GM12875 (cell line): ENCODE measurements at regions not wholly inside any gene's neighbourhood (a gene's known extent, or its start where the extent isn't known, plus 50 kb on each side); places are given as distances from the start of the nearest gene placed in this dataset.

Source experiments
- H3K4me3 ChIP-seq: one replicate; pipeline ENCODE4 v1.5.1; 2011; ENCODE audit warnings: low read depth, low read length, control low read depth
- TF ChIP-seq, protein P1 (sequence below): IDR thresholded peaks from 2 replicates; pipeline ENCODE4 v1.5.1; 2011; ENCODE audit warnings: low read depth, mild to moderate bottlenecking, control low read depth, inconsistent platforms, low read length, moderate library complexity, borderline replicate concordance; ENCODE audit not compliant: insufficient read depth

DNA sequence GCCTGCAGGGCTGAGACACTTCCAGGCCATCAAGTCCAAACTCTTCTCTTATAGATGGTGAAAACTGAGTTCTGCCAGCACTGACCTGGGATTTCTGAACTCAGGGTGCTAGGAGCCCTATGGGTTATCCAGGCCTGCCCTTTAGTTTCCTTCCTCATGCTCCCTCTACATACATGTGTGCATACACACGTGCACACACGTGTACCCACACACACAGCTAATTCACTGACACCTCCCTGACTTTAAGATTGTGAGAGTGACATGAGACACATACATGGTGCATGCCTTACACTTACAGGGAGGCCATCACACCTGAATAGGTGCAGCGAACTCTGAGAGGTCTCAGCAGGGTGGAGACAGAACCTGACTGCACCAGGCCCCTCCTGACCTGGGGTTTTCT is 267.4 kb downstream of the CYP26B1 start:
- no peak overlapping the region for H3K4me3 ChIP-seq
- TF ChIP-seq, protein P1, sequence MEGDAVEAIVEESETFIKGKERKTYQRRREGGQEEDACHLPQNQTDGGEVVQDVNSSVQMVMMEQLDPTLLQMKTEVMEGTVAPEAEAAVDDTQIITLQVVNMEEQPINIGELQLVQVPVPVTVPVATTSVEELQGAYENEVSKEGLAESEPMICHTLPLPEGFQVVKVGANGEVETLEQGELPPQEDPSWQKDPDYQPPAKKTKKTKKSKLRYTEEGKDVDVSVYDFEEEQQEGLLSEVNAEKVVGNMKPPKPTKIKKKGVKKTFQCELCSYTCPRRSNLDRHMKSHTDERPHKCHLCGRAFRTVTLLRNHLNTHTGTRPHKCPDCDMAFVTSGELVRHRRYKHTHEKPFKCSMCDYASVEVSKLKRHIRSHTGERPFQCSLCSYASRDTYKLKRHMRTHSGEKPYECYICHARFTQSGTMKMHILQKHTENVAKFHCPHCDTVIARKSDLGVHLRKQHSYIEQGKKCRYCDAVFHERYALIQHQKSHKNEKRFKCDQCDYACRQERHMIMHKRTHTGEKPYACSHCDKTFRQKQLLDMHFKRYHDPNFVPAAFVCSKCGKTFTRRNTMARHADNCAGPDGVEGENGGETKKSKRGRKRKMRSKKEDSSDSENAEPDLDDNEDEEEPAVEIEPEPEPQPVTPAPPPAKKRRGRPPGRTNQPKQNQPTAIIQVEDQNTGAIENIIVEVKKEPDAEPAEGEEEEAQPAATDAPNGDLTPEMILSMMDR = no peak

DNA sequence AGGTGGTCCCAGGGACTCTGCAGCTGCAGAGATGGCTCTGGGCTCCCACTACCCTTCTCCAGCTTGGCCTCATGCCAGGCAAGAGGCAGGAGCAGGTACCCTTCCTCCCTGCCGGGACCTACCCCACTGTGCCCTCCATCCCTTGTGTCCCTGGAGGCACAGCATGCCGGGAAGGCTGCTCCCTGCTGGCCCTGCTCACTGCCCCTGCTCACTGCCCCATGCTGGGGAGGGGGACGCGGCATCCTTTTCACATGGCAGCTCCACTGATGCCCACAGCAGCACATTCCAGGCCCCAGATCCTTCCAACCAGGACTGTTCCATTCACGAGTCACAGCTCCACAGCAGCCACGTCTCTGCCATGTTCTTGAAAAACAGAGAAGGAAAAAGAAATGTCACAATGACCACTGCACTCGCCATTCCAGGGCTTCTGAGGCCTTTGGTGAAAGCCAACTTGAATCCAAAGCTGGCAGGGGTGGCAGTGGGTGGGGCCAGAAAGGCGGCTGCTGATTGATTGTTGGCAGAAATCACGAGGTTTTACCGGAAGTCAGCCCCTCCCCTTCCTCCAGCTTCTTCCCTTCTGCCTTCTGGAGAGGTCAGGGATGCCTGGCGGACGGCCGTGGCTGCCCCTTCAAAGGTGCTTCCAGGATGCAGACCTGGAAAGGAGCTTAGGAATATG is 268.0 kb downstream of the CYP26B1 start:
- H3K4me3 ChIP-seq = no peak overlapping the region
- TF ChIP-seq, protein P1 = no peak

DNA sequence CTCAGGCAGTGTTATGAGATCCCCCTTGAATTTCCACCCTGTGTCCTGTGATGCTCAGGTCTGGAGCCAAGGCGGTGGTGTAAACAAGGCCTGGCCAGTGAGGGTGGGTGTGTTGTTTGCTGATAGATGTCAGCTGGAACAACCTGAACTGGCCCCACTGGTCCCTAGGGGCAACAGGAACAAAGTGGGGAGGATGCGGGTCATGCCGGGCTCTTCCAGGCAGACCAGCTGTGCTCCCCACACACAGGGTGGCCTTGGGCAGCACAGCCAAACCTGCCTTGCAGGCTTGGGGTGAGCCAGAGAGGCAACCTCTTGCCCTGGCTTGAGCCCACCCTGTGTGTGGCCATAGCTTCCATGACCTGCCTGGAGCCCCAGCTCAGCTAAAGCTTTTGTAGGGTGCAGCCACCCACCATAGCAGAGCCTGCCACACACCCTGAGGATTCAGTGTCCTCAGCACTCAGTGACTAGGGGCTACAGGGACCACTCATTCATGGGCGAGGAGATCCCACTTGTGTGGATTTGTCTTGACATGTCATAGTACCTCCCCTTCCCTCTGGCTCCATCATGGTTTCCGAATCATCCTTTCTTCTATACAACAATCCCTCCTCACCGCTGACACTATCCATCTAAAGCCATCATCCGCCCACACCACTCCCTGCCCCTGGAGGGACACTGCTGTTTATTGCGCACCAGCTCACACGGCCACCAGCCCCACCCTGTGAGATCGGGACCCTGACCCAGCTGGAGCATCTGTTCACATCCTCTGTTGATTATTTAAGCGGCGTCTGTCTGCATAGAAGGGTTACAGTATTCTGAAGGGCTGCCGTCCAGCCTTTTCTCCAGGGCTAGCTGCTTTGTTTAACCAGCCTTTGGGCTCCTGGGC is 268.8 kb downstream of the CYP26B1 start:
- TF ChIP-seq, protein P1 = no peak
- H3K4me3 ChIP-seq = no peak overlapping the region

DNA sequence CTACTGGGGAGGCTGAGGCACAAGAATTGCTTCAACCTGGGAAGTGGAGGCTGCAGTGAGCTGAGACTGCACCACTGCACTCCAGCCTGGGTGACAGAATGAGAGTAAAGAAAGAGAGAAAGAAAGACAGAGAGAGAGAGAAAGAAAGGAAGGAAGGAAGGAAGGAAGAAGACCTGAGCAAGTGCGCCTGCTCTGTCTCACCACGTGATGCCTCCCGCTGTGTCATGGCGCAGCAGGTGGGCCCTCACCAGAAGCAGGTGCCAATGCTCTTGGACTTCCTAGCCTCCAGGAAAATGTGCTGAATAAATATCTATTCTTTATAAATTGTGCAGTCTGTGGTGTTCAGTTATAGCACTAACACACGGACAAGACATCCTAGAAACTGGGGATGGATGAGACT is 270.0 kb downstream of the CYP26B1 start:
- TF ChIP-seq, protein P1 = no peak
- no peak overlapping the region for H3K4me3 ChIP-seq

DNA sequence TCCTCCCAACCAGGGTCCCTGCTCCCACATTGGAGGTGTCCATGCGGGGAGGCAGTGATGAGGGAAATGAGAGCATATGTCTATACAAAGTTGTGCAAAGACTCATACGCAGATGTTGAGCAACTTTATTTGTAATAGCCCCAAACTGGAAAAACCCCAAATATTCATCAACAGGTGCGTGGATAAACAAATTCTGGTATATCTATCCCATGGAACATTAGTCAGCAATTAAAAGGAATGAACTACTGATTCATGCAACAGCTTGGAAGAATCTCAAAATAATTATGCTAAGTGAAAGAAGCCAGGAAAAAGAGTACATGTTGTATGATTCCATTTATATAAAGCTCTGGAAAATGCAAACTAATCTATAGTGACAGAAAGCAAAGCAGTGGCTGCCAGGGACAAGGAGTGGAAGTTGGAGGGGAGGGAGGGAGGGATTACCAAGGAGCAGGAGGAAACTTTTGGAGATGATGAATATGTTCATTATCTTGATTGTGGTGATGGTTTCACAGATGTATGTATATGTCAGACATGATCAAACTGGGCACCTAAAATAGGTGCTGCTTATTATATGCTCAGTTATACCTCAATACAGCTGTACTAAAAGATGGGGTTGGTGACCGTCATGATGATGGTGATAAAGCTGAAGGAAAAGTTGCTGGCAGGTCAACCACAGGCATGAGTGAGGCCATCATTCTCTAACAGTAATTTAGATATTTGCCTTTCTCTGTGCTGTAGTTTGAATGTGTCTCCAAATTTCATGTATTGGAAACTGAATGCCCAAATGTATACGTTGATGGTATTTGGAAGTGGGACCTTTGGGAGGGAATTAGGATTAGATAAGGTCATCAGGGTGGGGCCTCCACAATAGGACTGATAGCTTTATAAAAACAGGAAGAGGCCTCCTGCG is 270.9 kb downstream of the CYP26B1 start:
- TF ChIP-seq, protein P1 = no peak
- H3K4me3 ChIP-seq = no peak overlapping the region

DNA sequence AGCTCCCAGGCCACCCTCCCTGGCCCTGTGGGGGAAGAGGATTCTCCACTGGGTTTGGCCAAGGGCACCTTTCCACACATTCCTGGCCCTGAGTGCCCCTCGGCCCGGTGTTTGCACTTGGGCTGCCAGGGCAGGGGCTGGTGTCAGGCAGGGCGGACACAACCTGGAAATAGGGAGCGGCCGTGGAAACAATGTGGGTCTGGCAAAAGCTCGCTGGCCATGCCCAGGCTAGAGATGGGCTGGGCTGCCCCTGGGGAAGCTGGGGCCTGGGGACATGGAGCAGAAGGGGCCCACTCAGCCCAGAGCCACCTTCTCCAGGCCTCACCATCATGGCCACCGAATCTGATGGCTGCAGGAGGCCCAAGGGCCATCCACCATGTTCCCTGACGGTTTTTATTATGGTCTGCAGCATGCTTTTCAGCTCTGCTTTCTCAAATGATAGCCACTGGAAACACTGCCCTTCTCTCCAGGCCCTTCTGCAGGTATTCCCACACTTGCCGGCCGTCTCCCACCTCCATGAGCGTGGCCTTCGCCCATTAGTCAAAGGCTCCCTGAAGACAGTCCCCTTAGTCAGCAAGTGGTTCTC is 275.1 kb downstream of the CYP26B1 start:
- TF ChIP-seq, protein P1 = no peak
- H3K4me3 ChIP-seq = no peak overlapping the region
